Globus pallidus (tissue), 1 donor: ENCODE measurements at regions not wholly inside any gene's neighbourhood (a gene's known extent, or its start where the extent isn't known, plus 50 kb on each side); places are given as distances from the start of the nearest gene placed in this dataset.

Source experiments
- DNase-seq: peaks from one replicate; pipeline ENCODE4 v3.0.0-alpha.2; 2015; ENCODE audit warnings: low spot score

GRCh38 chr7:18201350-18201749, 173.7 kb upstream of the PRPS1L1 start:
- no peak for DNase-seq

GRCh38 chr7:18202315-18203045, 174.8 kb upstream of the PRPS1L1 start:
- no peak for DNase-seq

GRCh38 chr7:18206331-18206730, 178.7 kb upstream of the PRPS1L1 start:
- no peak for DNase-seq

- no peak for DNase-seq
These were observed 181.3 kb upstream of the PRPS1L1 start for GRCh38 chr7:18208921-18209320.

- DNase-seq: no peak
These were observed 182.7 kb upstream of the PRPS1L1 start for GRCh38 chr7:18210377-18210776.

- DNase-seq: no peak
These were observed 183.1 kb upstream of the PRPS1L1 start for GRCh38 chr7:18210788-18211187.

- no peak for DNase-seq
These were observed 184.7 kb upstream of the PRPS1L1 start for GRCh38 chr7:18212308-18212707.

- DNase-seq: no peak
These were observed 185.1 kb upstream of the PRPS1L1 start for GRCh38 chr7:18212758-18213157.

- DNase-seq: no peak
These were observed 186.0 kb upstream of the PRPS1L1 start for GRCh38 chr7:18213652-18214051.

GRCh38 chr7:18216270-18216669, 188.6 kb upstream of the PRPS1L1 start:
- no peak for DNase-seq

GRCh38 chr7:18221377-18222293, 194.0 kb upstream of the PRPS1L1 start:
- DNase-seq: no peak

GRCh38 chr7:18222636-18223035, 195.0 kb upstream of the PRPS1L1 start:
- no peak for DNase-seq

GRCh38 chr7:18224138-18224537, 196.5 kb upstream of the PRPS1L1 start:
- no peak for DNase-seq

- DNase-seq: no peak
These were observed 197.4 kb upstream of the PRPS1L1 start for GRCh38 chr7:18225067-18225466.

GRCh38 chr7:18226598-18226997, 199.0 kb upstream of the PRPS1L1 start:
- no peak for DNase-seq

GRCh38 chr7:18228686-18229085, 201.0 kb upstream of the PRPS1L1 start:
- DNase-seq: no peak

- no peak for DNase-seq
These were observed 202.6 kb upstream of the PRPS1L1 start for GRCh38 chr7:18230271-18230670.

GRCh38 chr7:18231854-18232253, 204.2 kb upstream of the PRPS1L1 start:
- DNase-seq: no peak

GRCh38 chr7:18234519-18234918, 206.9 kb upstream of the PRPS1L1 start:
- no peak for DNase-seq

GRCh38 chr7:18235819-18236218, 208.2 kb upstream of the PRPS1L1 start:
- DNase-seq: no peak

GRCh38 chr7:18239212-18239611, 211.6 kb upstream of the PRPS1L1 start:
- DNase-seq: no peak

- no peak for DNase-seq
These were observed 214.0 kb upstream of the PRPS1L1 start for GRCh38 chr7:18241543-18242231.

GRCh38 chr7:18243731-18244130, 216.1 kb upstream of the PRPS1L1 start:
- no peak for DNase-seq
